ENCODE measurements at regions not wholly inside any gene's neighbourhood (a gene's known extent, or its start where the extent isn't known, plus 50 kb on each side); places are given as distances from the start of the nearest gene placed in this dataset.

DNA sequence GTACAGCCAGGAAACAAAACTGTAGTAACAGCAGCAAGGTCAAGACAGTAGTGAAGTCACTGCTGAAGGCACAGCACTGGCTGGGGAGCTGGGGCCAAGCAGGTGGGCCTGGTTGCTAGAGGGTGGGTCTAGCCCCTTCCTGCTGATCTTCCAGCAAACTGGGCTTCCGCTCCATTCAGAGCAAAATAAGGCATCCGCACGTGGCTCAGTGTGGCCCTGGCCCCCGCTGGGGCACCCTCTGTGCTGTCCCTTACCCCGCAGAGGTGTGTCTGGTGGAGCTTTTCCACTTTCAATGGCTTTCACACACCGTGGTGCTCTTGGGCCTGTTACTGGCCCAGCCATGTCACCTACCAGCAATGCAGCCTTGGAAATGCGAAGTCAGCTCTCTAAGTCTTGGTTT lies 162.4 kb upstream of the B3GAT1 start:
- TF ChIP-seq, protein P1, sequence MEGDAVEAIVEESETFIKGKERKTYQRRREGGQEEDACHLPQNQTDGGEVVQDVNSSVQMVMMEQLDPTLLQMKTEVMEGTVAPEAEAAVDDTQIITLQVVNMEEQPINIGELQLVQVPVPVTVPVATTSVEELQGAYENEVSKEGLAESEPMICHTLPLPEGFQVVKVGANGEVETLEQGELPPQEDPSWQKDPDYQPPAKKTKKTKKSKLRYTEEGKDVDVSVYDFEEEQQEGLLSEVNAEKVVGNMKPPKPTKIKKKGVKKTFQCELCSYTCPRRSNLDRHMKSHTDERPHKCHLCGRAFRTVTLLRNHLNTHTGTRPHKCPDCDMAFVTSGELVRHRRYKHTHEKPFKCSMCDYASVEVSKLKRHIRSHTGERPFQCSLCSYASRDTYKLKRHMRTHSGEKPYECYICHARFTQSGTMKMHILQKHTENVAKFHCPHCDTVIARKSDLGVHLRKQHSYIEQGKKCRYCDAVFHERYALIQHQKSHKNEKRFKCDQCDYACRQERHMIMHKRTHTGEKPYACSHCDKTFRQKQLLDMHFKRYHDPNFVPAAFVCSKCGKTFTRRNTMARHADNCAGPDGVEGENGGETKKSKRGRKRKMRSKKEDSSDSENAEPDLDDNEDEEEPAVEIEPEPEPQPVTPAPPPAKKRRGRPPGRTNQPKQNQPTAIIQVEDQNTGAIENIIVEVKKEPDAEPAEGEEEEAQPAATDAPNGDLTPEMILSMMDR (IDR thresholded peaks at IDR 0.05) = no peak
- no peak for TF ChIP-seq POLR2A (IDR thresholded peaks at IDR 0.05)
